ENCODE measurements at regions not wholly inside any gene's neighbourhood (a gene's known extent, or its start where the extent isn't known, plus 50 kb on each side); places are given as distances from the start of the nearest gene placed in this dataset.

DNA sequence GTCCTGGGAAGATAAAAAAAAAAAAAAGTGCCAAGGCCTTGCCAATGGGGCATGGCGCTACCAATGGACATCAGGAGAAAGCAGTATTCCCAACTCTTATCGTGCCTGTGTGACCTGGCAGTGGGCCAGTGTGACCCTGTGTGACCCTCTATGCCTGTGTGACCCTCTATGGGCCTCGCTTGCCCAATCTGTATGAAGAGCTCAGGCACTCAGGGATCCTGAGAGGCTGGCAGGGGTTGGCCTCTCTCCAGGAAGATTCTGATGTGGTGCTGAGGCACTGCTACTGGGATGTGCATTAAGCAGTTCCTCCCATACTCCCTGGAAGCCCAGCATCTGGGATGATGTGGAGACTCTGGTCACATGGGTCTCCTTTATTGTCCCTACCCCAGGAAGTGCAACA lies 179.2 kb downstream of the MACROH2A1 start:
- no peaks in the 10 kb centered on the region for H3K27me3 ChIP-seq
- no peaks in the 10 kb centered on the region for H3K36me3 ChIP-seq
- intact Hi-C loops (cut with DNase I) = no loop called here
- DNase-seq (peak in 1 of 6 donors; percentile 39), FAIRE-seq (no peak), ATAC-seq (no peak)
- WGBS, 2 donors = 67 to 70% methylated on average over 3 of the region's 3 CpGs
- no peaks in the 10 kb centered on the region for H3K9me3 ChIP-seq
- TF ChIP-seq, protein P1, sequence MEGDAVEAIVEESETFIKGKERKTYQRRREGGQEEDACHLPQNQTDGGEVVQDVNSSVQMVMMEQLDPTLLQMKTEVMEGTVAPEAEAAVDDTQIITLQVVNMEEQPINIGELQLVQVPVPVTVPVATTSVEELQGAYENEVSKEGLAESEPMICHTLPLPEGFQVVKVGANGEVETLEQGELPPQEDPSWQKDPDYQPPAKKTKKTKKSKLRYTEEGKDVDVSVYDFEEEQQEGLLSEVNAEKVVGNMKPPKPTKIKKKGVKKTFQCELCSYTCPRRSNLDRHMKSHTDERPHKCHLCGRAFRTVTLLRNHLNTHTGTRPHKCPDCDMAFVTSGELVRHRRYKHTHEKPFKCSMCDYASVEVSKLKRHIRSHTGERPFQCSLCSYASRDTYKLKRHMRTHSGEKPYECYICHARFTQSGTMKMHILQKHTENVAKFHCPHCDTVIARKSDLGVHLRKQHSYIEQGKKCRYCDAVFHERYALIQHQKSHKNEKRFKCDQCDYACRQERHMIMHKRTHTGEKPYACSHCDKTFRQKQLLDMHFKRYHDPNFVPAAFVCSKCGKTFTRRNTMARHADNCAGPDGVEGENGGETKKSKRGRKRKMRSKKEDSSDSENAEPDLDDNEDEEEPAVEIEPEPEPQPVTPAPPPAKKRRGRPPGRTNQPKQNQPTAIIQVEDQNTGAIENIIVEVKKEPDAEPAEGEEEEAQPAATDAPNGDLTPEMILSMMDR (IDR thresholded peaks at IDR 0.05) = no peak
- no peaks in the 10 kb centered on the region for H3K4me1 ChIP-seq
- H3K27ac ChIP-seq = no peak overlapping the region
- H3K4me3 ChIP-seq = no peak overlapping the region

DNA sequence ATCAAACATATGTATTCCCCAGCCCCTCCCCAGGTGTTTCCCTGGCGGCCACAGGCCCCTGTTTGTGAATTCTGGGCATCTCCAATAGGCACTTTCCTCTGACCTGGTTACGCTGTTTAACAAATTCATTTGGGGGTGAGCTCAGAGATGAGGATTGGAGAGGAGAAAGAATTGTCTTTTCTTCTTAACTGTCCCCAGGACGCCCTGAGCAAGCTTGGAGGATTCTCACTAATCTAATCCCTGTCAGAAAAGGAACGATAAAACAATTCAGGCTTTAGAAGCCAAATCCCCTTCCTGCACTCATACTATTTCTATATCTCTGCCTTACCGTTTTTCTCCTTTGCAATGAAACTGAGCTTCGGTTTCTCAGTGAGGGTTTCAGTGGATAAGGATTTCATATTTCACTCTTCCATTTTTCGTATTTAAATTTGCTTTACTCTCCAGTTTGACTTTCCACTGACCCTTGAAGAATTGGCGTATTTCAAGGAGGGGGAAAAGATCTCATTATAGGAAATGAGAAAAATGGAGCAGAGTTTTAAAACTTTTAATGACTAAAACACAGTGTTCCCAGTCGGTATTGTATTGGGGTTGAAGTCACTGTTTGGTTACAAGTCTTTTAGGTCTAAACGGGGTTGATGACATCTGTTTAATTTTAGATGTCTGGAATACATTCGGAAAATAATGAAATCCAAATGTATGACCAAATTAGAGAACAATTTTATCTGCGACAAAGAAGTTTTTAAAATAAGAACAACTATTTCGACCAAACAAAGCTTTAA lies 180.1 kb downstream of the MACROH2A1 start:
- WGBS, 2 donors = 72 to 82% methylated on average over 13 of the region's 13 CpGs
- Histone ChIP-seq H3K36me3 (no peaks in the 10 kb centered on the region), H3K27ac (no peak overlapping the region), H3K4me3 (no peak overlapping the region), H3K9me3 (no peaks in the 10 kb centered on the region), H3K4me1 (no peaks in the 10 kb centered on the region), H3K27me3 (no peaks in the 10 kb centered on the region)
- no peak for DNase-seq
- intact Hi-C loops (cut with DNase I) = no loop called here
- FAIRE-seq = no peak
- no peak for ATAC-seq
- TF ChIP-seq, protein P1 (IDR thresholded peaks at IDR 0.05) = no peak

DNA sequence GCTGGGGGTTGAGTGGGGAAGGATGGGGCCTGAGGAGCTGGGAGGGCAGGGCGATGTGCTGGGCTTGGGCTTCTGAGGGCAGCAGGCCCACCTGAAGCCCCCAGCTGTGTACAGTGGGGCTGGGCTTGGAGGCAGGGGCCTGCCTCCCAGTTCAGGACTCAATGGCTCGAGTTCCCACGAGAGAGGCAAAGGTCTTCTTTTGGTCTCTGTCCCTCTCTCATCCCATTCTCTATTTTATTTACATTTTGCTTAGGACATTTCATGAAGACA lies 180.6 kb downstream of the MACROH2A1 start:
- Histone ChIP-seq H3K27ac (no peak overlapping the region), H3K27me3 (no peaks in the 10 kb centered on the region), H3K4me3 (no peak overlapping the region), H3K4me1 (no peaks in the 10 kb centered on the region), H3K36me3 (no peaks in the 10 kb centered on the region), H3K9me3 (no peaks in the 10 kb centered on the region)
- intact Hi-C loops (cut with DNase I) = no loop called here
- WGBS, 2 donors = 71 to 85% methylated on average over 3 of the region's 3 CpGs
- DNase-seq (no peak), FAIRE-seq (no peak), ATAC-seq (no peak)
- TF ChIP-seq, protein P1 (IDR thresholded peaks at IDR 0.05) = no peak

DNA sequence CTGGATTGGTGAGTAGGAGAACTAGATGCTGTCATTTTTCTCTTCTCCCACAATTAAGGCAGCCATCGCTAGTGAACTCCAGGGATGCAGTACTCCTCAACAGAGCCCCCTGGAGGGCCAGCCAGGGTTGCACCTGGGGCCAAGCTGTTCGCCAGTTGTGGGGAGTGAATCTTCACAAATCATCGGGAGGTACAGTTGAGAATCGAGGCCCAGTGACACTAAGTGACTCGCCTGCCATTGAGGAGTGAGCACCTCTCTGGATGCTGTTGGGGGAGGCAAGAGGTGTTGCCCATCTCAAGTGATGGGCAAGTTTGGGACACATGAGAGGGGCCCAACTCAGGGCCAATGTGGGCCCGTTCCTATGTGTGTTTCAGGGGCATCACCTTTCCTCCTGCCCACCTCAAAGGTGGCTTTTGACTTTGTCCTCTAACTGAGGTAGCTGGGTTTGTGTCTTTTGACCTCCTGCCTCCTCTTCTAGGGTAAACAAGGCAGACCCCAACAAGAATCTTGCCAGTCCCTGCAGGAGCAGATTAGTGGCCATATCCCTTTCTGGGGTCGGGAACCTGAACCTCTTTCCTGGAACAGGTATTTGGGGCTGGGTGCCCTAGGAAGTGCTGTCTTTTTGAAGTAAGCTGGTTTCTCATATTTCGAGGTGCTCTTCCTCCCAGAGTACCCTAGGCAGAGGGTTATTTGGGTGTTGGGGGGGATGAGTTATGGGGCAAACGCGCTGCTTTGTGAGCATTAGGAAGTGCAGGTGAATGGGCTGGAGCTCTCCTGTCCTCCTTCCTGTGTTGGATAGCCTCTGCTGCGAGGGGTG lies 181.2 kb downstream of the MACROH2A1 start:
- whole genome bisulfite sequencing, 2 donors = 86 to 88% methylated on average over 11 of the region's 11 CpGs
- intact Hi-C loops (cut with DNase I) = no loop called here
- no peaks in the 10 kb centered on the region for H3K4me1 ChIP-seq
- no peak overlapping the region for H3K4me3 ChIP-seq
- DNase-seq (no peak), ATAC-seq (no peak), FAIRE-seq (no peak)
- no peaks in the 10 kb centered on the region for H3K9me3 ChIP-seq
- no peaks in the 10 kb centered on the region for H3K36me3 ChIP-seq
- no peaks in the 10 kb centered on the region for H3K27me3 ChIP-seq
- TF ChIP-seq, protein P1 (IDR thresholded peaks at IDR 0.05) = no peak
- H3K27ac ChIP-seq = no peak overlapping the region

Measured in pancreas (tissue), 10 donors.